H54 (cell line): ENCODE measurements at regions not wholly inside any gene's neighbourhood (a gene's known extent, or its start where the extent isn't known, plus 50 kb on each side); places are given as distances from the start of the nearest gene placed in this dataset.
"Not testable (repeated sequence)": the region's sequence is repeated elsewhere in the genome, so short reads cannot be mapped to it uniquely, and the experiment has no call there.

Source experiments
- DNase-seq: peaks from one replicate; pipeline ENCODE4 v3.0.0; 2011; ENCODE audit warnings: low spot score, mixed read lengths; ENCODE audit not compliant: insufficient read length
- FAIRE-seq: peaks from 3 replicates; lab custom pipeline; 2011; peaks lifted over from hg19 to GRCh38; lab: Jason Lieb, UNC
- POLR2A ChIP-seq: IDR thresholded peaks from 2 replicates; pipeline ENCODE4 v1.6.1; 2011; ENCODE audit warnings: low read depth, mild to moderate bottlenecking, low read length

GRCh38 chr3:124316034-124316287, 324.0 kb upstream of the ROPN1 start:
- no peak for DNase-seq
- no peak for FAIRE-seq
- no peak for TF ChIP-seq POLR2A

GRCh38 chr3:124318014-124318413, 326.1 kb upstream of the ROPN1 start:
- TF ChIP-seq POLR2A: no peak
- no peak for DNase-seq
- FAIRE-seq: no peak

- FAIRE-seq (no peak), DNase-seq (no peak)
- TF ChIP-seq POLR2A: no peak
These were observed 326.7 kb upstream of the ROPN1 start for GRCh38 chr3:124318656-124319055.

- TF ChIP-seq POLR2A: no peak
- FAIRE-seq: no peak
- no peak for DNase-seq
These were observed 329.1 kb upstream of the ROPN1 start for GRCh38 chr3:124320976-124321375.

GRCh38 chr3:124322309-124322880, 330.5 kb upstream of the ROPN1 start:
- FAIRE-seq: no peak
- TF ChIP-seq POLR2A: no peak
- DNase-seq: no peak

GRCh38 chr3:124322966-124323365, 331.0 kb upstream of the ROPN1 start:
- FAIRE-seq: no peak

GRCh38 chr3:124325248-124325647, 333.3 kb upstream of the ROPN1 start:
- DNase-seq (no peak), FAIRE-seq (no peak)
- no peak for TF ChIP-seq POLR2A

More at GRCh38 chr3:124322966-124323365, 331.0 kb upstream of the ROPN1 start:
- TF ChIP-seq POLR2A: no peak
- DNase-seq: no peak

- DNase-seq: no peak
- FAIRE-seq: no peak
- no peak for TF ChIP-seq POLR2A
These were observed 337.8 kb upstream of the ROPN1 start for GRCh38 chr3:124329723-124330122.

- no peak for TF ChIP-seq POLR2A
- DNase-seq (no peak), FAIRE-seq (no peak)
These were observed 342.2 kb upstream of the ROPN1 start for GRCh38 chr3:124333931-124334640.

GRCh38 chr3:124336067-124336656, 344.2 kb upstream of the ROPN1 start:
- no peak for TF ChIP-seq POLR2A
- FAIRE-seq: no peak
- no peak for DNase-seq

GRCh38 chr3:124345845-124346244, 353.9 kb upstream of the ROPN1 start:
- DNase-seq (no peak), FAIRE-seq (no peak)
- TF ChIP-seq POLR2A: no peak

GRCh38 chr3:124346487-124346886, 354.6 kb upstream of the ROPN1 start:
- FAIRE-seq (no peak), DNase-seq (no peak)
- TF ChIP-seq POLR2A: no peak

- no peak for TF ChIP-seq POLR2A
- DNase-seq: no peak
- no peak for FAIRE-seq
These were observed 355.5 kb upstream of the ROPN1 start for GRCh38 chr3:124347418-124347817.

GRCh38 chr3:124348555-124348954, 356.6 kb upstream of the ROPN1 start:
- not testable (repeated sequence) for DNase-seq, FAIRE-seq
